ENCODE measurements at regions not wholly inside any gene's neighbourhood (a gene's known extent, or its start where the extent isn't known, plus 50 kb on each side); places are given as distances from the start of the nearest gene placed in this dataset.

DNA sequence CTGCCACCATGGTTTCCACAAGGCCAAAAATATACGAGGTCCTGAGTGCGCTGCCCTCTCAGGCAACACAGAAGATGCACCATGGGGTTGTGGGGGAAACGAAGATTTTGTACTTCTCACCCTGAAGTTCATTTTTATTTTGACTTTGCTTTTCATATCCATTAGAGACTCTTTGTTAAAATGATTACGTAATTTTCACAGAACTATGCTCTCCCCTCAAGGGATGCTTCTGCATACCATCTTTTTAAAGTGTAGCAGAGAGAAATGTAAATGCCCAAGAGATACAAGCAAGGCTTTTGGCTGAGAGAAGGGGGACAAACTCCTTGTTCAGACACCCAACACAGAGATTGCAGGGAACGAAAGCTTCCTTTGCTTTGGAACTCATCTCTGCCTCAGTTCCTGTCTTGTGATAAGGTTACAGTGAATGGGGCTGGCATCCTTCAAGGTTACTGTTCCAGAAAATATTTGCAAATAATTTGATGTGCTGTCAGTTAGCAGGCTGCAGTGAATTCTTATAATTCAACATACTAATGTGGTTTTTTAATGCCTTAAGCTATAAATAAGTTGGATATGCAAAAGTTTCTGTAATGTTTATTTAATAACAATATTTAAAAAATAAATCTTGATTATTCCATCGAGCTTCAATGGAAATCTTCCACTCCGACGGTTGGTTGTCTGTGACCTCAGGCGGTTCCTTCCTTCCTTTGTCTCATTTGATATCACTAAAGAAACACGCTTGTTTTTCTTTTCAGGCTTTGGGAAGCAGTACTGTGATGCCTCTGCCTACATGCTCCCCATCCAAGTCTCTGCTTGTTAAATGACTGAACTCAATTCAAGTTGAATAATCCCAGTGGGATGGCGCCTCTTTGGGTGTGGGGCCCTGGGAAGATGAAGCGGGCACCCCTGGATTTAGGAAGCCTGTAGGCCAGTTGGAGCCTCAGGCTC lies 209.3 kb upstream of the CTBP2 start:
- TF ChIP-seq, protein P1, sequence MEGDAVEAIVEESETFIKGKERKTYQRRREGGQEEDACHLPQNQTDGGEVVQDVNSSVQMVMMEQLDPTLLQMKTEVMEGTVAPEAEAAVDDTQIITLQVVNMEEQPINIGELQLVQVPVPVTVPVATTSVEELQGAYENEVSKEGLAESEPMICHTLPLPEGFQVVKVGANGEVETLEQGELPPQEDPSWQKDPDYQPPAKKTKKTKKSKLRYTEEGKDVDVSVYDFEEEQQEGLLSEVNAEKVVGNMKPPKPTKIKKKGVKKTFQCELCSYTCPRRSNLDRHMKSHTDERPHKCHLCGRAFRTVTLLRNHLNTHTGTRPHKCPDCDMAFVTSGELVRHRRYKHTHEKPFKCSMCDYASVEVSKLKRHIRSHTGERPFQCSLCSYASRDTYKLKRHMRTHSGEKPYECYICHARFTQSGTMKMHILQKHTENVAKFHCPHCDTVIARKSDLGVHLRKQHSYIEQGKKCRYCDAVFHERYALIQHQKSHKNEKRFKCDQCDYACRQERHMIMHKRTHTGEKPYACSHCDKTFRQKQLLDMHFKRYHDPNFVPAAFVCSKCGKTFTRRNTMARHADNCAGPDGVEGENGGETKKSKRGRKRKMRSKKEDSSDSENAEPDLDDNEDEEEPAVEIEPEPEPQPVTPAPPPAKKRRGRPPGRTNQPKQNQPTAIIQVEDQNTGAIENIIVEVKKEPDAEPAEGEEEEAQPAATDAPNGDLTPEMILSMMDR (IDR thresholded peaks at IDR 0.05; ENCODE audit: control insufficient read depth, insufficient read depth, low read depth, low read length, missing control alignments), result no peak
- no peak for DNase-seq (ENCODE audit: low read depth)
- H3K4me3 ChIP-seq (ENCODE audit: control insufficient read depth, low read depth, low read length), result no peak overlapping the region

DNA sequence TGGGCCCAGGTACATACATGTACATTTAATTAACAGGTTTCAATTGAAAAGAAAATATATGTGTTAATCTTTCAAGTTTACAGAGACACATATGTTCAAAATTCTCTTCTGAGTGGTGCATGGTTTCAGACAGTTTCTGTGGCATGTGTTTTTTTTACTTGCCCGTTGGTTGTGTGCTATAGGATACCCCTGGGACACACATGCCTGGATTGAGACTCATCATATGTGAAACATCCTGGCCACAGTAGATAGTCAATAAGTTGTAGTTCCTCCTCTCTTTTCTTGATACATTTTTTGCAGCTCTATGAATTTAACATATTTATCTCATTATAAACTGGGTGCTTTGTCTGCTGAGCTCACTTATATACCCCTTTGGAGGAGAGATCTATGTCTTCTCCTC lies 207.8 kb upstream of the CTBP2 start:
- TF ChIP-seq, protein P1 (IDR thresholded peaks at IDR 0.05; ENCODE audit: control insufficient read depth, insufficient read depth, low read depth, low read length, missing control alignments), result no peak
- no peak overlapping the region for H3K4me3 ChIP-seq (ENCODE audit: control insufficient read depth, low read depth, low read length)
- DNase-seq (ENCODE audit: low read depth), result no peak

DNA sequence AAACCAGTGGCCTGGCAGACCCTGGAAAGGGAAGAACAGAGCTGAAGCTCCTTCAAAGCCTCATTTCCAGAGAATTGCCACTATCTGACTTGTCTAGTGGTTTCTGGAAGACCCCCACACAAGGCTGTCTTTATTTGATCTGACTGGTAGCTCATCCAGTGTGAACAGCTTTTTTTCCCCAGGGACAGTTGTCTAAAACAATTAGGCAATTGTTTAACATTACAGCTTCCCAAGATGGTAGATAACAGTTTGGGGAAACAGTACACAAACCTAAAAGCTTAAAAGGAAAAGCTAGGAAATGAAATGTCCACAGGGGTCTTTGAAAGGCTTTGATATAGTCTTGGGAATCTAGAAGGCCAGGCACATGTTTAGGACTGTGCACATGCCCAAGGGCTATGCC lies 203.4 kb upstream of the CTBP2 start:
- no peak overlapping the region for H3K4me3 ChIP-seq (ENCODE audit: control insufficient read depth, low read depth, low read length)
- TF ChIP-seq, protein P1 (IDR thresholded peaks at IDR 0.05; ENCODE audit: control insufficient read depth, insufficient read depth, low read depth, low read length, missing control alignments), result no peak
- no peak for DNase-seq (ENCODE audit: low read depth)

DNA sequence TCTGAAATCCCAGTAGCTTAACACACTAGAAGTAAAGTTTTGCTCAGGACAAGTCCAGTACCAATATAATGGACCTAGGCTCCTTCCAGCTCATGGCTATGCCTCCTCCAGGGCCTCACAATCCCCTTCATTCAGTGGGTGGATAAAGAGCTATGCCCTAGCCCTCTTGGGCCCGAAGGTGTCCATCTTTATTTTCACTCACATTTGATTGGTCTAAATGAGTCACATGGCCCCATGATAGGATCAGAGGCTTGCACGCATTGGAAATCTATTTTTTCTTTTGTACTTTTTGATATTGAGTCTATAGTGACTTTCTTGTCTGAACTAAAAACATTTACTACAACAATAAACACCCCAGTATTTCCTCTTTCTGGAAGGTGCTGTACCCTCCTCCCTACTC lies 202.6 kb upstream of the CTBP2 start:
- no peak overlapping the region for H3K4me3 ChIP-seq (ENCODE audit: control insufficient read depth, low read depth, low read length)
- no peak for DNase-seq (ENCODE audit: low read depth)
- TF ChIP-seq, protein P1 (IDR thresholded peaks at IDR 0.05; ENCODE audit: control insufficient read depth, insufficient read depth, low read depth, low read length, missing control alignments), result no peak

DNA sequence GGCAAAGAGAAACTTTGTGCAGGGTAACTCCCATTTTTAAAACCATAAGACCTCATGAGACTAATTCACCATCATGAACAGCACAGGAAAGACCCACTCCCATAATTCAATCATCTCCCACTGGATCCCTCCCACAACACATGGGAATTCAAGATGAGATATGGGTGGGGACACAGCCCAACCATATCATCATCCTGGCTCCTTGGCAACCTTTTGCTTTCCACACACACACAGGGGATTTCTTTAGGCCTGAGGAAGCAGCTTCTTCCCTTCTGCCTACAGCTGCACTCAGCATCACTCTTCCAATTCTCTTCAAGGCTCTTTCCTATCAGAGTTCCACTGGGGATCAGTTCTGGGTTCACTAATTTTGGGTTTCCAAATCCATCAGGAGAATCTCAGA lies 199.0 kb upstream of the CTBP2 start:
- TF ChIP-seq, protein P1 (IDR thresholded peaks at IDR 0.05; ENCODE audit: control insufficient read depth, insufficient read depth, low read depth, low read length, missing control alignments), result no peak
- H3K4me3 ChIP-seq (ENCODE audit: control insufficient read depth, low read depth, low read length), result no peak overlapping the region
- DNase-seq (ENCODE audit: low read depth), result no peak

DNA sequence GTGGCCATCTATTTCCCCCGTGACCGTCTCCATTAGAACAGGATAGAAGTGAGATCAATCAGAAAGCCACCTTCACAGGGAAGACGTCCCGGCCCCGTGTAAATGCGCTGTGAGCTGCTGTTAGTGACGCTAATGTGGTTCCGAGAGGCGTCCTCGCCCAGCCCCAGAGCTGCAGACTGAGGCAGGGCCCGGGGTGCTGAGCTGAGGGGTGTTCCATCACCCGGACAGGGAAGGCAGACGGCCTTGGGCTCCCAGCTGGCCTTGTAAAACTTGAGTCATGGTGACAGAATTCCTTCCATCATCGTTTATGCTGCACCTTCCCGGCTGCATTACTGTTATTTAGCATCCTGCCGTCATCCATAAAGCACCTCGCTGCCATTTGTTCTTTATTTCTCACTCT lies 195.3 kb upstream of the CTBP2 start:
- H3K4me3 ChIP-seq (ENCODE audit: control insufficient read depth, low read depth, low read length), result no peak overlapping the region
- TF ChIP-seq, protein P1 (IDR thresholded peaks at IDR 0.05; ENCODE audit: control insufficient read depth, insufficient read depth, low read depth, low read length, missing control alignments), result no peak
- no peak for DNase-seq (ENCODE audit: low read depth)

Measured in AG09309 (cell line).